LNCaP clone FGC (cell line): ENCODE measurements at regions not wholly inside any gene's neighbourhood (a gene's known extent, or its start where the extent isn't known, plus 50 kb on each side); places are given as distances from the start of the nearest gene placed in this dataset.
"Not testable (repeated sequence)": the region's sequence is repeated elsewhere in the genome, so short reads cannot be mapped to it uniquely, and the experiment has no call there.

Experiments
- DNase-seq: peaks from one replicate; pipeline ENCODE4 v3.0.0-alpha.2; 2011; ENCODE audit warnings: low read depth
- H3K4me3 ChIP-seq: 2 replicates; pipeline ENCODE4 v1.5.1; 2011; ENCODE audit warnings: mild to moderate bottlenecking, low read depth, low read length, control low read depth
- CTCF ChIP-seq: IDR thresholded peaks from 2 replicates; pipeline ENCODE4 v1.5.1; 2012; ENCODE audit warnings: mild to moderate bottlenecking; ENCODE audit not compliant: control insufficient read depth, insufficient read depth; ENCODE audit errors: extremely low read depth

- DNase-seq, result no peak
- no peak for TF ChIP-seq CTCF
- H3K4me3 ChIP-seq, result no peak overlapping the region
Measured at GRCh38 chr15:91412138-91412928, 312.3 kb downstream of the SV2B start.

GRCh38 chr15:91413142-91413541 lies 313.1 kb downstream of the SV2B start:
- H3K4me3 ChIP-seq, result no peak overlapping the region
- no peak for TF ChIP-seq CTCF
- DNase-seq, result no peak

- DNase-seq, result no peak
- no peak for TF ChIP-seq CTCF
Measured at GRCh38 chr15:91414124-91414523, 314.1 kb downstream of the SV2B start.

GRCh38 chr15:91415258-91415657 lies 315.2 kb downstream of the SV2B start:
- DNase-seq, H3K4me3 ChIP-seq: not testable (repeated sequence)

More at GRCh38 chr15:91414124-91414523, 314.1 kb downstream of the SV2B start:
- H3K4me3 ChIP-seq, result no peak overlapping the region

GRCh38 chr15:91420689-91421088 lies 320.6 kb downstream of the SV2B start:
- TF ChIP-seq CTCF, result no peak
- H3K4me3 ChIP-seq, result no peak overlapping the region
- no peak for DNase-seq

- no peak for TF ChIP-seq CTCF
- H3K4me3 ChIP-seq, result no peak overlapping the region
- no peak for DNase-seq
Measured at GRCh38 chr15:91422797-91423196, 322.7 kb downstream of the SV2B start.

GRCh38 chr15:91424001-91424400 lies 323.9 kb downstream of the SV2B start:
- TF ChIP-seq CTCF, result no peak

More at GRCh38 chr15:91424001-91424400, 323.9 kb downstream of the SV2B start:
- H3K4me3 ChIP-seq, result no peak overlapping the region
- DNase-seq, result no peak
